ENCODE measurements at regions not wholly inside any gene's neighbourhood (a gene's known extent, or its start where the extent isn't known, plus 50 kb on each side); places are given as distances from the start of the nearest gene placed in this dataset.

GRCh38 chr20:40471261-40471629 lies 217.8 kb downstream of the MAFB start:
- TF ChIP-seq CTCF (IDR thresholded peaks at IDR 0.05) (peak in 2 of 12 donors; percentile 7 to 14), POLR2A (IDR thresholded peaks at IDR 0.05) (no peak)
